Endometrium (tissue), 2 donors: ENCODE measurements at regions not wholly inside any gene's neighbourhood (a gene's known extent, or its start where the extent isn't known, plus 50 kb on each side); places are given as distances from the start of the nearest gene placed in this dataset.

Source experiments
- FAIRE-seq: peaks from 2 replicates; lab custom pipeline; 2012; peaks lifted over from hg19 to GRCh38; lab: Jason Lieb, UNC
- donor health status: control.
- donor health status: control.

GRCh38 chr22:27120036-27120435 is 462.6 kb downstream of the MIAT start:
- no peak for FAIRE-seq

- FAIRE-seq, result no peak
Observed at GRCh38 chr22:27122574-27122973, 465.2 kb downstream of the MIAT start.

GRCh38 chr22:27123880-27124279 is 466.5 kb downstream of the MIAT start:
- no peak for FAIRE-seq

- FAIRE-seq, result no peak
Observed at GRCh38 chr22:27124351-27124966, 467.1 kb downstream of the MIAT start.

GRCh38 chr22:27125539-27125938 is 468.2 kb downstream of the MIAT start:
- FAIRE-seq, result no peak

- FAIRE-seq, result no peak
Observed at GRCh38 chr22:27127911-27128310, 470.5 kb downstream of the MIAT start.

- FAIRE-seq, result no peak
Observed at GRCh38 chr22:27128461-27129085, 471.2 kb downstream of the MIAT start.

GRCh38 chr22:27129266-27129665 is 471.9 kb downstream of the MIAT start:
- no peak for FAIRE-seq

- no peak for FAIRE-seq
Observed at GRCh38 chr22:27130906-27131305, 473.5 kb downstream of the MIAT start.

GRCh38 chr22:27131346-27131745 is 474.0 kb downstream of the MIAT start:
- FAIRE-seq, result no peak

GRCh38 chr22:27132400-27132799 is 475.0 kb downstream of the MIAT start:
- FAIRE-seq, result no peak

GRCh38 chr22:27133019-27133431 is 475.6 kb downstream of the MIAT start:
- FAIRE-seq, result no peak

GRCh38 chr22:27133681-27134314 is 476.4 kb downstream of the MIAT start:
- FAIRE-seq, result no peak

- FAIRE-seq, result no peak
Observed at GRCh38 chr22:27134315-27134701, 476.9 kb downstream of the MIAT start.

GRCh38 chr22:27135031-27135981 is 477.9 kb downstream of the MIAT start:
- FAIRE-seq, result no peak

- FAIRE-seq, result no peak
Observed at GRCh38 chr22:27136596-27136995, 479.2 kb downstream of the MIAT start.

- no peak for FAIRE-seq
Observed at GRCh38 chr22:27137871-27138337, 480.5 kb downstream of the MIAT start.

GRCh38 chr22:27138471-27138870 is 481.1 kb downstream of the MIAT start:
- no peak for FAIRE-seq

GRCh38 chr22:27139935-27140511 is 482.6 kb downstream of the MIAT start:
- no peak for FAIRE-seq

- FAIRE-seq, result no peak
Observed at GRCh38 chr22:27142286-27142685, 484.9 kb downstream of the MIAT start.

- FAIRE-seq, result no peak
Observed at GRCh38 chr22:27144321-27144720, 486.9 kb downstream of the MIAT start.
